ENCODE measurements at regions not wholly inside any gene's neighbourhood (a gene's known extent, or its start where the extent isn't known, plus 50 kb on each side); places are given as distances from the start of the nearest gene placed in this dataset.
"Not testable (repeated sequence)": the region's sequence is repeated elsewhere in the genome, so short reads cannot be mapped to it uniquely, and the experiment has no call there.

GRCh38 chr4:9604893-9605190 is 160.6 kb downstream of the DEFB131A start:
- DNase-seq, result not testable (repeated sequence)

GRCh38 chr4:9608300-9608699 is 164.1 kb downstream of the DEFB131A start:
- DNase-seq, result no peak

GRCh38 chr4:9610321-9610720 is 166.1 kb downstream of the DEFB131A start:
- not testable (repeated sequence) for DNase-seq

GRCh38 chr4:9611101-9611500 is 166.9 kb downstream of the DEFB131A start:
- no peak for DNase-seq

- not testable (repeated sequence) for DNase-seq
These were observed 145.0 kb upstream of the DRD5 start for GRCh38 chr4:9636411-9636810.

- not testable (repeated sequence) for DNase-seq
These were observed 121.8 kb upstream of the DRD5 start for GRCh38 chr4:9659678-9660077.

GRCh38 chr4:9660955-9661354 is 120.5 kb upstream of the DRD5 start:
- not testable (repeated sequence) for DNase-seq

GRCh38 chr4:9670725-9671124 is 110.7 kb upstream of the DRD5 start:
- DNase-seq, result peak; percentile 26

- DNase-seq, result not testable (repeated sequence)
These were observed 104.1 kb upstream of the DRD5 start for GRCh38 chr4:9677357-9677756.

- no peak for DNase-seq
These were observed 101.5 kb upstream of the DRD5 start for GRCh38 chr4:9679704-9680478.

GRCh38 chr4:9683174-9683573 is 98.3 kb upstream of the DRD5 start:
- not testable (repeated sequence) for DNase-seq

- not testable (repeated sequence) for DNase-seq
These were observed 96.4 kb upstream of the DRD5 start for GRCh38 chr4:9685016-9685415.

GRCh38 chr4:9685692-9686091 is 95.7 kb upstream of the DRD5 start:
- no peak for DNase-seq

- DNase-seq, result not testable (repeated sequence)
These were observed 90.7 kb upstream of the DRD5 start for GRCh38 chr4:9690636-9691237.

- peak; percentile 91 for DNase-seq
These were observed 90.0 kb upstream of the DRD5 start for GRCh38 chr4:9691238-9692065.

GRCh38 chr4:9692791-9693491 is 88.5 kb upstream of the DRD5 start:
- not testable (repeated sequence) for DNase-seq

- not testable (repeated sequence) for DNase-seq
These were observed 87.0 kb upstream of the DRD5 start for GRCh38 chr4:9694403-9694802.

- DNase-seq, result not testable (repeated sequence)
These were observed 85.4 kb upstream of the DRD5 start for GRCh38 chr4:9695994-9696393.

- not testable (repeated sequence) for DNase-seq
These were observed 84.9 kb upstream of the DRD5 start for GRCh38 chr4:9696561-9696960.

GRCh38 chr4:9702019-9702418 is 79.4 kb upstream of the DRD5 start:
- DNase-seq, result not testable (repeated sequence)

GRCh38 chr4:9702696-9703095 is 78.7 kb upstream of the DRD5 start:
- DNase-seq, result not testable (repeated sequence)

GRCh38 chr4:9703391-9703790 is 78.0 kb upstream of the DRD5 start:
- no peak for DNase-seq
